Lower leg skin (tissue), 3 donors: ENCODE measurements at regions not wholly inside any gene's neighbourhood (a gene's known extent, or its start where the extent isn't known, plus 50 kb on each side); places are given as distances from the start of the nearest gene placed in this dataset.

Source experiments
- CTCF ChIP-seq, 3 donors: fragments of 450-650 bp; IDR thresholded peaks; one replicate each; pipeline ENCODE4 v1.5.1; 2016; ENCODE audit warnings: antibody characterized with exemption in 3 of 3, mild to moderate bottlenecking in 3 of 3, moderate library complexity in 2 of 3
- POLR2A ChIP-seq, 2 donors: fragments of 450-650 bp; IDR thresholded peaks; one replicate each; pipeline ENCODE4 v1.6.1; 2016 to 2017; ENCODE audit warnings: antibody characterized with exemption in 2 of 2, mild to moderate bottlenecking in 1 of 2, moderate library complexity in 1 of 2

GRCh38 chr1:70826428-70826827, 221.2 kb downstream of the PTGER3 start:
- TF ChIP-seq CTCF (IDR thresholded peaks at IDR 0.05) (no peak), POLR2A (IDR thresholded peaks at IDR 0.05) (no peak)
